Tibial nerve (tissue), 4 donors: ENCODE measurements at regions not wholly inside any gene's neighbourhood (a gene's known extent, or its start where the extent isn't known, plus 50 kb on each side); places are given as distances from the start of the nearest gene placed in this dataset.

Experiments
- DNase-seq, 2 donors: peaks; one replicate each; pipeline ENCODE4 v3.0.0-alpha.2; 2019; ENCODE audit warnings: low spot score in 2 of 2
- H3K27ac ChIP-seq, 4 donors: fragments of 200-600 bp; sonication (generic) in 3 of 4; one replicate each; pipeline ENCODE4 v1.5.1; 2017 to 2019; ENCODE audit warnings: mild to moderate bottlenecking in 1 of 4
- H3K27me3 ChIP-seq, 2 donors: fragments of 200-600 bp; sonication (generic) in 1 of 2; one replicate each; pipeline versions ENCODE4 v1.5.1 to v1.6.0; 2017 to 2019
- H3K36me3 ChIP-seq, 3 donors: fragments of 200-600 bp; sonication (generic); one replicate each; pipeline ENCODE4 v1.5.1; 2018 to 2019
- H3K4me1 ChIP-seq, 4 donors: fragments of 200-600 bp; sonication (generic) in 3 of 4; one replicate each; pipeline ENCODE4 v1.5.1; 2017 to 2019
- H3K4me3 ChIP-seq, 4 donors: fragments of 200-600 bp; sonication (generic) in 3 of 4; one replicate each; pipeline ENCODE4 v1.5.1; 2017 to 2019; ENCODE audit warnings: mild to moderate bottlenecking in 1 of 4, moderate library complexity in 1 of 4
- H3K9me3 ChIP-seq, 4 donors: fragments of 200-600 bp; sonication (generic) in 3 of 4; one replicate each; pipeline ENCODE4 v1.5.1; 2017 to 2019
- EP300 ChIP-seq, 2 donors: sonication (generic); formaldehyde crosslinking; IDR thresholded peaks; one replicate each; pipeline ENCODE4 v1.6.1; 2017; ENCODE audit warnings: antibody characterized with exemption in 2 of 2, mild to moderate bottlenecking in 1 of 2
- POLR2A ChIP-seq, 2 donors: fragments of 450-650 bp; IDR thresholded peaks; one replicate each; pipeline ENCODE4 v1.6.1; 2017; ENCODE audit warnings: antibody characterized with exemption in 2 of 2, mild to moderate bottlenecking in 2 of 2, moderate library complexity in 2 of 2
- WGBS, 2 donors: methylation state at CpG; one replicate each; pipeline ENCODE4 v1.1.5; 2018; 5-methylcytosine and 5-hydroxymethylcytosine counted together
- TF ChIP-seq, protein P1 (sequence below), 5 experiments: fragments of 200-600 bp in 3 of 5; fragments of 450-650 bp in 2 of 5; sonication (generic) in 3 of 5; IDR thresholded peaks; one replicate each; pipeline ENCODE4 v1.5.1; 2016 to 2019; ENCODE audit warnings: antibody characterized with exemption in 5 of 5, mild to moderate bottlenecking in 3 of 5, moderate library complexity in 2 of 5

DNA sequence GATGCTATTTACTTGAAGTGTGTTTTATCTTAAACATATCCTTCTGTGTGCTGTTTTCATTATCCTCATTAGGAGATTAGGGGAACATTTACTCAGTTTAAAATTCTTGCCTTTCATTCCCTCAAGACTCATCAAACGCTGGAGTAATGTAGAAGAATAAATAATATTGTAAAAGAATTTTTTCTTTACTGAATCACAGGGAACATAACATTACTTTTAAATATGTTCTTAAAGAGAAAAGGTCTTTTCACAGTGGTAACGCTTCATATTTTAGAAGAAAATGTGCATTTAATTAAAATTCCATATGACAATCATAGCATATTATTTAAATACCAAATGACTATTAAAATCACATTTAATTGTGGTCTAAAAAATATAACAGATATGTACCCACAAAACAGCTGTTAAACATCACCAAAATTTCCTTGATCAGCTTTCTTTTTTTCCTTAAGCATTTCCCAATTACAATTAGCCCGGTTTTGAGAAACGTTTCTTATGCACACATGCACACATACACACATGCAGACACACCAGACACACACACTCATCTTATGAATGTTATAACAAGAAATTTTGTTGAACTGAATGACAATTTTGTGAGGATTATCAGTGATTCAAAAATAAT, 102.0 kb upstream of the GLI3 start:
- Histone ChIP-seq H3K9me3 (no peaks in the 10 kb centered on the region), H3K36me3 (no peaks in the 10 kb centered on the region), H3K4me1 (peaks cover 0 to 28% (median 0%) of the 10 kb centered on the region in 4 donors), H3K4me3 (no peak overlapping the region), H3K27ac (no peak overlapping the region), H3K27me3 (no peaks in the 10 kb centered on the region)
- 63 to 65% methylated on average over 4 of the region's 4 CpGs for WGBS, 2 donors
- DNase-seq: no peak
- TF ChIP-seq, protein P1, sequence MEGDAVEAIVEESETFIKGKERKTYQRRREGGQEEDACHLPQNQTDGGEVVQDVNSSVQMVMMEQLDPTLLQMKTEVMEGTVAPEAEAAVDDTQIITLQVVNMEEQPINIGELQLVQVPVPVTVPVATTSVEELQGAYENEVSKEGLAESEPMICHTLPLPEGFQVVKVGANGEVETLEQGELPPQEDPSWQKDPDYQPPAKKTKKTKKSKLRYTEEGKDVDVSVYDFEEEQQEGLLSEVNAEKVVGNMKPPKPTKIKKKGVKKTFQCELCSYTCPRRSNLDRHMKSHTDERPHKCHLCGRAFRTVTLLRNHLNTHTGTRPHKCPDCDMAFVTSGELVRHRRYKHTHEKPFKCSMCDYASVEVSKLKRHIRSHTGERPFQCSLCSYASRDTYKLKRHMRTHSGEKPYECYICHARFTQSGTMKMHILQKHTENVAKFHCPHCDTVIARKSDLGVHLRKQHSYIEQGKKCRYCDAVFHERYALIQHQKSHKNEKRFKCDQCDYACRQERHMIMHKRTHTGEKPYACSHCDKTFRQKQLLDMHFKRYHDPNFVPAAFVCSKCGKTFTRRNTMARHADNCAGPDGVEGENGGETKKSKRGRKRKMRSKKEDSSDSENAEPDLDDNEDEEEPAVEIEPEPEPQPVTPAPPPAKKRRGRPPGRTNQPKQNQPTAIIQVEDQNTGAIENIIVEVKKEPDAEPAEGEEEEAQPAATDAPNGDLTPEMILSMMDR (IDR thresholded peaks at IDR 0.05): no peak
- TF ChIP-seq POLR2A (IDR thresholded peaks at IDR 0.05) (no peak), EP300 (IDR thresholded peaks at IDR 0.05) (no peak)

- TF ChIP-seq EP300 (IDR thresholded peaks at IDR 0.05): peak in 1 of 2 donors; percentile 32
- TF ChIP-seq, protein P1 (IDR thresholded peaks at IDR 0.05): no peak
- Histone ChIP-seq H3K4me1 (peaks cover 0 to 28% (median 0%) of the 10 kb centered on the region in 4 donors), H3K27ac (peak overlapping the region in 2 of 4 donors; percentile 8 to 16), H3K36me3 (no peaks in the 10 kb centered on the region), H3K27me3 (no peaks in the 10 kb centered on the region), H3K9me3 (peaks cover 0 to 2% (median 0%) of the 10 kb centered on the region in 4 donors), H3K4me3 (no peak overlapping the region)
- no peak for DNase-seq
- WGBS, 2 donors: 21 to 29% methylated on average over 4 of the region's 4 CpGs
These were observed 101.4 kb upstream of the GLI3 start for GRCh38 chr7:42338231-42338915.

DNA sequence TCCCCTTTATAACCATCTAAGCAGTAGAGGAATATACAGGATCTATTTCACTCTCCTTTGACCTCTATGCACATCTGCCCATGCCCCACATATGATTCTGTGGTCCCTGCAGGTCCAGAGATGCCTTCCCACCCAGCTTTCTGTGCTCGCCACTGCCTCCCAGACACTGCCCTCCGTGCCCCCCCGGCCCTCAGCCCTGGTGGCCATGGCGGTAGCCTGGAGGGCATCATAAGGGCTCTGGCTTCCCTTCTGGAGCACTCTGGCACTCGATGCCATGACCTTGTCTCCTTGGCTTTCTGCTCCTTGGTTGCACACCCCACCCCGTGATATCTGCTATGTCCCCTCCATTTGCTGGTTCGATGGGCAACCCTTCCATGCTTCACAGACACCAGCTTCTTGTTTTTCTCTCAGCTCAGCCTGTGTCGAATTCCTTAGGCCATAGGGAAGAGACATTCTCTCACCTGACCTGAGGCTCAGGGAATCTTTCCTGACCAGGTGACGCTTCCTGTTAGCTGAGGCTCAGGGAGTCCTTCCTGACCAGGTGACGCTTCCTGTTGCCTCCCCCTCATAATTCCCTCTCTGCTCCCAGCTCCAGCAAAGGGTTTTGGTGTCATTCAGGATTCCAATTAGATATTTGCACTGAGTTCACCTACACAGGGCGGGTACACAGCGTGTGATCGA, 100.4 kb upstream of the GLI3 start:
- TF ChIP-seq, protein P1 (IDR thresholded peaks at IDR 0.05): no peak
- TF ChIP-seq POLR2A (IDR thresholded peaks at IDR 0.05) (no peak), EP300 (IDR thresholded peaks at IDR 0.05) (no peak)
- Histone ChIP-seq H3K9me3 (peaks cover 0 to 12% (median 4%) of the 10 kb centered on the region in 4 donors), H3K4me1 (peaks cover 0 to 28% (median 0%) of the 10 kb centered on the region in 4 donors), H3K27ac (no peak overlapping the region), H3K27me3 (no peaks in the 10 kb centered on the region), H3K4me3 (no peak overlapping the region), H3K36me3 (no peaks in the 10 kb centered on the region)
- WGBS, 2 donors: 90 to 93% methylated on average over 13 of the region's 13 CpGs
- DNase-seq: no peak

GRCh38 chr7:42332605-42333222, 95.7 kb upstream of the GLI3 start:
- peaks cover 0 to 4% (median 0%) of the 10 kb centered on the region in 4 donors for H3K4me1 ChIP-seq
- 94 to 97% methylated on average over 2 of the region's 2 CpGs for WGBS, 2 donors
- TF ChIP-seq POLR2A (IDR thresholded peaks at IDR 0.05) (no peak), EP300 (IDR thresholded peaks at IDR 0.05) (no peak)
- TF ChIP-seq, protein P1 (IDR thresholded peaks at IDR 0.05): no peak
- no peaks in the 10 kb centered on the region for H3K27me3 ChIP-seq
- no peaks in the 10 kb centered on the region for H3K36me3 ChIP-seq
- H3K4me3 ChIP-seq: no peak overlapping the region
- peaks cover 0 to 20% (median 7%) of the 10 kb centered on the region in 4 donors for H3K9me3 ChIP-seq
- no peak overlapping the region for H3K27ac ChIP-seq
- no peak for DNase-seq
